ENCODE measurements at regions not wholly inside any gene's neighbourhood (a gene's known extent, or its start where the extent isn't known, plus 50 kb on each side); places are given as distances from the start of the nearest gene placed in this dataset.

DNA sequence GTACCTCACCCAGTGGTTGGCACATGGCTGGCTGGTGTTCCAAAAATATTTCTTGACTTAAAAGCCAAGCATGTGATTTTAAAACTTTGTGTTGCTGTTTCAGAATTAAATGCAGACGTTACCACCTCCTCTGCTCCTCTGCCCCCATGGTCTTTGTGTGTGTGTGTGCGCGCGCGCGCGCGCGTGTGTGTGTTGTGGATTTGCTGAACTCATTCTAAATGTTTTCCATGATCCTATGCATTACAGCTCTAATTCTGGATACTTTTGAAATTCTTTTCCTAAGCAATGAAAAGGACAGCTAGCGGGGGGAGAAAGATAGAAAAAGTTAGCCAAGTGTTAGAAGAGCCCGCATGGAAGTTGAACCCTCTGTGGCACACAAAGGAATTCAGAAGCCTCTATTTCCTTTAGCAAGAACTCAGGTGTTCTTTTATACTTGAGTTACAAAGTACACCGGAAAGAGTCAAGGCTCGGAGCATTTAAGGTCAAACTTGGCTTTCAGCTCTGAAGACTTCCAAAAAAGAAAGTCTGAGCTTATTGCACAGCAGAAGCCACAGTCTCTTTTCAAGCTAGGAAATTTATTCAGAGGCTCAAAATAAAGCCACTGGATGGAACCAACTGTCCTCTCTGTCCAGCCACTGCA, 350.5 kb upstream of the TBL1XR1 start:
- no peak for TF ChIP-seq TAF1 (IDR thresholded peaks at IDR 0.05; ENCODE audit: borderline replicate concordance, low read depth, low read length)
- TF ChIP-seq POLR2A (IDR thresholded peaks at IDR 0.05; ENCODE audit: low read depth, low read length) = no peak
- TF ChIP-seq POLR2AphosphoS5 (IDR thresholded peaks at IDR 0.05; ENCODE audit: low read depth, low read length) = no peak
- no peak for DNase-seq (ENCODE audit: insufficient read length)
- no peak for FAIRE-seq

GRCh38 chr3:177550667-177551066, 353.4 kb upstream of the TBL1XR1 start:
- FAIRE-seq (no peak), DNase-seq (ENCODE audit: insufficient read length) (no peak)
- TF ChIP-seq POLR2A (IDR thresholded peaks at IDR 0.05; ENCODE audit: low read depth, low read length) = no peak
- no peak for TF ChIP-seq POLR2AphosphoS5 (IDR thresholded peaks at IDR 0.05; ENCODE audit: low read depth, low read length)
- TF ChIP-seq TAF1 (IDR thresholded peaks at IDR 0.05; ENCODE audit: borderline replicate concordance, low read depth, low read length) = no peak

GRCh38 chr3:177551431-177551836, 354.2 kb upstream of the TBL1XR1 start:
- FAIRE-seq (no peak), DNase-seq (ENCODE audit: insufficient read length) (no peak)
- no peak for TF ChIP-seq POLR2A (IDR thresholded peaks at IDR 0.05; ENCODE audit: low read depth, low read length)
- TF ChIP-seq POLR2AphosphoS5 (IDR thresholded peaks at IDR 0.05; ENCODE audit: low read depth, low read length) = no peak
- TF ChIP-seq TAF1 (IDR thresholded peaks at IDR 0.05; ENCODE audit: borderline replicate concordance, low read depth, low read length) = no peak

DNA sequence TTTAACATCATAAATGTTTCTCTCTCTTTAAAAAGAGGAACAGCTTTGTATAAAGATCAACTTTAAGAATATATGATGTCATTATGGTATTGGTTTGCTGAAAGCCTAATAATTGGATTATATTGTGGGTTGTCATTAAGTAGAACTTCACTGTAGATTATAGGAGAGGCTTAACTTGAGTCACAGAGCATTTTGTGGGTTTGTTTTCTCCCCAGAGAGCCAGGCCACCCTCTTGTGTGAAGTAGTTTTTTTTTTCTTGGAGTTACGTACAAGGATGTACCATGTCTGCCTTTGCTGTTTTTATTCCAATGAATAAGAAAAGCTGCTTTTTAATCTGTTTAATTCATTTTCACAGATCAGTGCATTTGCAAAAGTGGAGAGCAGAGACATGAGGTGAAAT, 354.8 kb upstream of the TBL1XR1 start:
- TF ChIP-seq POLR2AphosphoS5 (IDR thresholded peaks at IDR 0.05; ENCODE audit: low read depth, low read length) = no peak
- no peak for TF ChIP-seq TAF1 (IDR thresholded peaks at IDR 0.05; ENCODE audit: borderline replicate concordance, low read depth, low read length)
- no peak for TF ChIP-seq POLR2A (IDR thresholded peaks at IDR 0.05; ENCODE audit: low read depth, low read length)
- no peak for DNase-seq (ENCODE audit: insufficient read length)
- no peak for FAIRE-seq

GRCh38 chr3:177553012-177553411, 355.7 kb upstream of the TBL1XR1 start:
- DNase-seq (ENCODE audit: insufficient read length) (no peak), FAIRE-seq (no peak)
- no peak for TF ChIP-seq TAF1 (IDR thresholded peaks at IDR 0.05; ENCODE audit: borderline replicate concordance, low read depth, low read length)

GRCh38 chr3:177553579-177553978, 356.3 kb upstream of the TBL1XR1 start:
- no peak for DNase-seq (ENCODE audit: insufficient read length)
- no peak for FAIRE-seq
- TF ChIP-seq POLR2AphosphoS5 (IDR thresholded peaks at IDR 0.05; ENCODE audit: low read depth, low read length) (no peak), POLR2A (IDR thresholded peaks at IDR 0.05; ENCODE audit: low read depth, low read length) (no peak), TAF1 (IDR thresholded peaks at IDR 0.05; ENCODE audit: borderline replicate concordance, low read depth, low read length) (no peak)

GRCh38 chr3:177554895-177555759, 357.8 kb upstream of the TBL1XR1 start:
- DNase-seq (ENCODE audit: insufficient read length) = no peak
- TF ChIP-seq POLR2A (IDR thresholded peaks at IDR 0.05; ENCODE audit: low read depth, low read length) (no peak), TAF1 (IDR thresholded peaks at IDR 0.05; ENCODE audit: borderline replicate concordance, low read depth, low read length) (no peak), POLR2AphosphoS5 (IDR thresholded peaks at IDR 0.05; ENCODE audit: low read depth, low read length) (no peak)
- FAIRE-seq = no peak

GRCh38 chr3:177557548-177557947, 360.3 kb upstream of the TBL1XR1 start:
- FAIRE-seq = no peak
- TF ChIP-seq POLR2A (IDR thresholded peaks at IDR 0.05; ENCODE audit: low read depth, low read length) (no peak), POLR2AphosphoS5 (IDR thresholded peaks at IDR 0.05; ENCODE audit: low read depth, low read length) (no peak)
- no peak for DNase-seq (ENCODE audit: insufficient read length)

- no peak for TF ChIP-seq TAF1 (IDR thresholded peaks at IDR 0.05; ENCODE audit: borderline replicate concordance, low read depth, low read length)
- TF ChIP-seq POLR2A (IDR thresholded peaks at IDR 0.05; ENCODE audit: low read depth, low read length) = no peak
- FAIRE-seq (no peak), DNase-seq (ENCODE audit: insufficient read length) (no peak)
These were observed 364.1 kb upstream of the TBL1XR1 start for GRCh38 chr3:177561365-177561764.

- DNase-seq (ENCODE audit: insufficient read length) (no peak), FAIRE-seq (no peak)
- no peak for TF ChIP-seq TAF1 (IDR thresholded peaks at IDR 0.05; ENCODE audit: borderline replicate concordance, low read depth, low read length)
- TF ChIP-seq POLR2AphosphoS5 (IDR thresholded peaks at IDR 0.05; ENCODE audit: low read depth, low read length) = no peak
- no peak for TF ChIP-seq POLR2A (IDR thresholded peaks at IDR 0.05; ENCODE audit: low read depth, low read length)
These were observed 364.6 kb upstream of the TBL1XR1 start for GRCh38 chr3:177561769-177562392.

DNA sequence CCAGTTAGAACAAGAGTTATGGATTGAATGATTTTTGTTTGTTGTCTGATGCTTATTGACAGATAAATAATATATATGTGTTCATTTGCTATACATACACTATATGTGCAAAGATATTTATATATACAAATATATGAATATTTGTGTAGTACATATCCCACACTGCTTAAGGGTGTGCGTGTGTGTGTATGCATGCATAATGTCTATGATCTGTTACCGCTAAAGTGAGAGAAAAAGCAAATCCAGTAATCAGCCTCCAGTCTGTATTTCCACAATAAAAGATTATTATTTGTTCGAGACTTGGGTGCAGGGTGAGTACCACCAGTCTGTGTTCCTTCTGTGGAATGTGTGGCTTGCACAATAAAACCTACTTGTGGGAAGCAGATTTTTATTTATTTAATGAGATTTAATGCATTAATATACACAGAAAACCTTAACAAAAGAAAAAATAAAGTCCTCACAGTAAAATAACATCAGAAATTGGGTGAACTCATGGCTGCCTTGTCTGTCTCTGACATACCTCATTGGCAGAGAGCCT, 366.0 kb upstream of the TBL1XR1 start:
- DNase-seq (ENCODE audit: insufficient read length) (no peak), FAIRE-seq (no peak)
- no peak for TF ChIP-seq TAF1 (IDR thresholded peaks at IDR 0.05; ENCODE audit: borderline replicate concordance, low read depth, low read length)
- TF ChIP-seq POLR2AphosphoS5 (IDR thresholded peaks at IDR 0.05; ENCODE audit: low read depth, low read length) = no peak
- no peak for TF ChIP-seq POLR2A (IDR thresholded peaks at IDR 0.05; ENCODE audit: low read depth, low read length)
